ENCODE measurements at regions not wholly inside any gene's neighbourhood (a gene's known extent, or its start where the extent isn't known, plus 50 kb on each side); places are given as distances from the start of the nearest gene placed in this dataset.
A peak's percentile ranks its signal among the peaks of the same experiment; 100 is the strongest.

- no peak for TF ChIP-seq POLR2AphosphoS5 (IDR thresholded peaks at IDR 0.05)
- no peak for TF ChIP-seq POLR2A (IDR thresholded peaks at IDR 0.05)
- no peak for TF ChIP-seq CTCF (IDR thresholded peaks at IDR 0.05 in 8 of 11, conservative IDR thresholded peaks at IDR 0.05 in 3 of 11)
- Histone ChIP-seq H3K36me3 (no peaks in the 10 kb centered on the region), H3K4me3 (no peak overlapping the region), H3K9me3 (no peaks in the 10 kb centered on the region), H3K27me3 (replicated peaks in 1 of 7) (no peaks in the 10 kb centered on the region), H3K4me1 (no peaks in the 10 kb centered on the region), H3K27ac (no peak overlapping the region)
- peak; percentile 36 for DNase-seq
- intact Hi-C loops (cut with DNase I; ENCODE audit: low total_unique reads): no loop called here
- WGBS, 5 donors: 72 to 79% (median 79%) methylated on average over 3 of the region's 3 CpGs
These were observed 51.2 kb upstream of the TCF7 start for GRCh38 chr5:134063188-134063820.

- intact Hi-C loops (cut with DNase I; ENCODE audit: low total_unique reads): no loop called here
- no peaks in the 10 kb centered on the region for H3K36me3 ChIP-seq
- H3K27ac ChIP-seq: no peak overlapping the region
- H3K4me1 ChIP-seq: no peaks in the 10 kb centered on the region
- no peaks in the 10 kb centered on the region for H3K9me3 ChIP-seq
- DNase-seq: peak; percentile 41
- 80 to 90% (median 87%) methylated on average over 8 of the region's 8 CpGs for WGBS, 5 donors
- no peak overlapping the region for H3K4me3 ChIP-seq
- H3K27me3 ChIP-seq (replicated peaks in 1 of 7): no peaks in the 10 kb centered on the region
- TF ChIP-seq CTCF (IDR thresholded peaks at IDR 0.05 in 8 of 11, conservative IDR thresholded peaks at IDR 0.05 in 3 of 11): no peak
- TF ChIP-seq POLR2AphosphoS5 (IDR thresholded peaks at IDR 0.05): no peak
- no peak for TF ChIP-seq POLR2A (IDR thresholded peaks at IDR 0.05)
These were observed 54.6 kb upstream of the TCF7 start for GRCh38 chr5:134059758-134060495.

GRCh38 chr5:134055015-134055414 is 50.2 kb upstream of the VDAC1 start:
- intact Hi-C loops (cut with DNase I; ENCODE audit: low total_unique reads): no loop called here
- no peak overlapping the region for H3K27ac ChIP-seq
- 83 to 91% (median 86%) methylated on average over 5 of the region's 5 CpGs for WGBS, 5 donors
- no peaks in the 10 kb centered on the region for H3K36me3 ChIP-seq
- no peak for DNase-seq
- H3K27me3 ChIP-seq (replicated peaks in 1 of 7): no peaks in the 10 kb centered on the region
- peaks cover 0 to 15% (median 13%) of the 10 kb centered on the region in 6 donors for H3K4me1 ChIP-seq
- no peaks in the 10 kb centered on the region for H3K9me3 ChIP-seq
- TF ChIP-seq POLR2AphosphoS5 (IDR thresholded peaks at IDR 0.05) (no peak), POLR2A (IDR thresholded peaks at IDR 0.05) (no peak), CTCF (IDR thresholded peaks at IDR 0.05 in 8 of 11, conservative IDR thresholded peaks at IDR 0.05 in 3 of 11) (no peak)
- no peak overlapping the region for H3K4me3 ChIP-seq

Measured in spleen (tissue), 11 donors.